K562 (cell line): ENCODE measurements at regions not wholly inside any gene's neighbourhood (a gene's known extent, or its start where the extent isn't known, plus 50 kb on each side); places are given as distances from the start of the nearest gene placed in this dataset.

Experiments used
- ATAC-seq: fragments of 200-7000 bp; cut with Tn5 transposase; 3 replicates; pipeline ENCODE4 v1.9.1; 2020; ENCODE audit warnings: moderate library complexity
- BruUV-seq: library from RNA; stranded (reverse); fragments of 400-500 nt; replicated peaks from 2 replicates; lab custom pipeline; 2021; lab: Mats Ljungman, UMichigan
- CTCF ChIA-PET: fragments of 300-600 bp; formaldehyde crosslinking; extraction: SDS; loops from one replicate; lab custom pipeline; 2021; ENCODE audit warnings: low intra/inter-chr PET ratio; lab: Yijun Ruan, JAX
- POLR2A ChIA-PET: fragments of 300-600, 350-650 bp; sonication (Branson Sonifier 250); formaldehyde crosslinking; extraction: SDS; loops from one replicate; lab custom pipeline; 2021; ENCODE audit warnings: antibody characterized with exemption, inconsistent platforms; lab: Yijun Ruan, JAX
- DNase-seq, 4 experiments: peaks; one replicate each; pipeline versions ENCODE4 v3.0.0 to v3.0.0-alpha.2; 2011 to 2018; ENCODE audit warnings: low spot score in 3 of 4, mixed read lengths in 3 of 4; ENCODE audit errors: extremely low read depth in 1 of 4
- FAIRE-seq: peaks from 2 replicates; lab custom pipeline; 2011; peaks lifted over from hg19 to GRCh38; lab: Jason Lieb, UNC
- H2AFZ ChIP-seq: 2 replicates; pipeline ENCODE4 v1.6.0; 2011; ENCODE audit warnings: low read depth, low read length, control low read depth, inconsistent platforms
- H3K27ac ChIP-seq: fragments of 200-600 bp; 3 replicates; pipeline ENCODE4 v1.8.0; 2011; ENCODE audit warnings: low read depth, mild to moderate bottlenecking, control low read depth, inconsistent platforms, low read length, moderate library complexity, mixed read lengths; ENCODE audit errors: extremely low read depth
- H3K27me3 ChIP-seq, 2 experiments: fragments of 300-600 bp in 1 of 2; 2 replicates in 1 of 2; 3 replicates in 1 of 2; pipeline versions ENCODE4 v1.6.0 to v1.8.0; 2011; ENCODE audit warnings: inconsistent platforms in 2 of 2, low read length in 2 of 2, mild to moderate bottlenecking in 1 of 2, mixed read lengths in 1 of 2, moderate library complexity in 1 of 2; ENCODE audit not compliant: control insufficient read depth in 2 of 2, insufficient read depth in 2 of 2
- H3K36me3 ChIP-seq: fragments of 300-600 bp; 3 replicates; pipeline ENCODE4 v1.8.0; 2011; ENCODE audit warnings: mild to moderate bottlenecking, low read length, inconsistent platforms; ENCODE audit not compliant: control insufficient read depth, insufficient read depth
- H3K4me1 ChIP-seq, 2 experiments: fragments of 200-600 bp in 1 of 2; replicated peaks in 1 of 2; 2 replicates in 1 of 2; 3 replicates in 1 of 2; pipeline versions ENCODE4 v1.5.1 to v1.8.0; 2011; ENCODE audit warnings: inconsistent platforms in 2 of 2, low read length in 2 of 2, mild to moderate bottlenecking in 1 of 2, mixed read lengths in 1 of 2, moderate library complexity in 1 of 2; ENCODE audit not compliant: control insufficient read depth in 2 of 2, insufficient read depth in 2 of 2
- H3K4me2 ChIP-seq: 2 replicates; pipeline ENCODE4 v1.6.1; 2011; ENCODE audit warnings: low read length, control low read depth, inconsistent platforms, mixed read lengths; ENCODE audit not compliant: insufficient read depth
- H3K4me3 ChIP-seq: fragments of 200-600 bp; sonication (generic), shearing (Covaris generic); 2 replicates; pipeline ENCODE4 v1.5.1; 2016; ENCODE audit warnings: control low read depth, inconsistent platforms
- H3K79me2 ChIP-seq: fragments of 200-600 bp; 3 replicates; pipeline ENCODE4 v1.8.0; 2011; ENCODE audit warnings: low read length, inconsistent platforms; ENCODE audit not compliant: control insufficient read depth, insufficient read depth
- H3K9ac ChIP-seq, 2 experiments: 2 replicates each; pipeline versions ENCODE4 v1.6.0 to v1.6.1; 2011; ENCODE audit warnings: low read depth in 2 of 2, low read length in 2 of 2, control low read depth in 1 of 2, inconsistent platforms in 1 of 2, mild to moderate bottlenecking in 1 of 2, mixed read lengths in 1 of 2; ENCODE audit not compliant: insufficient read depth in 1 of 2
- H3K9me1 ChIP-seq: one replicate; pipeline ENCODE4 v1.6.0; 2011; ENCODE audit warnings: inconsistent platforms, mild to moderate bottlenecking, low read length, moderate library complexity; ENCODE audit not compliant: control insufficient read depth, insufficient read depth
- H3K9me3 ChIP-seq: replicated peaks from 2 replicates; pipeline ENCODE4 v1.5.1; 2011; ENCODE audit warnings: low read depth, low read length, inconsistent platforms; ENCODE audit not compliant: control insufficient read depth, insufficient read depth
- H4K20me1 ChIP-seq: replicated peaks from 2 replicates; pipeline ENCODE4 v1.6.1; 2011; ENCODE audit warnings: low read length, inconsistent platforms, mixed read lengths; ENCODE audit not compliant: control insufficient read depth, insufficient read depth
- BACH1 ChIP-seq: fragments of 200-800 bp; sonication (Bioruptor generic); IDR thresholded peaks from 2 replicates; pipeline ENCODE4 v1.6.1; 2016; ENCODE audit warnings: missing genetic modification characterization, missing compliant biosample characterization
- ELF1 ChIP-seq: fragments of 200-800 bp; sonication (Bioruptor generic); IDR thresholded peaks from 2 replicates; pipeline ENCODE4 v1.6.1; 2016; ENCODE audit warnings: missing genetic modification characterization, missing compliant biosample characterization
- ESRRB ChIP-seq: fragments of 250-450 bp; sonication (Bioruptor Pico); IDR thresholded peaks from 2 replicates; pipeline ENCODE4 v1.5.0; 2020; ENCODE audit warnings: mild to moderate bottlenecking, moderate library complexity, borderline replicate concordance
- ETS2 ChIP-seq: IDR thresholded peaks from 2 replicates; pipeline ENCODE4 v1.6.1; 2016; ENCODE audit warnings: borderline replicate concordance, missing genetic modification characterization, mild to moderate bottlenecking, moderate library complexity, missing compliant biosample characterization; ENCODE audit not compliant: poor library complexity, severe bottlenecking
- FOSL1 ChIP-seq: fragments of 200-800 bp; sonication (Bioruptor generic); conservative IDR thresholded peaks from 2 replicates; pipeline ENCODE4 v1.6.1; 2016; ENCODE audit warnings: missing genetic modification characterization, missing compliant biosample characterization
- HDAC6 ChIP-seq: IDR thresholded peaks from 2 replicates; pipeline ENCODE4 v1.6.1; 2012; ENCODE audit warnings: low read depth, mild to moderate bottlenecking, control low read depth, inconsistent platforms, low read length, moderate library complexity
- KLF13 ChIP-seq: fragments of 450-650 bp; IDR thresholded peaks from 2 replicates; pipeline ENCODE4 v1.6.1; 2016; ENCODE audit warnings: missing genetic modification characterization, low read depth, mild to moderate bottlenecking, missing compliant biosample characterization, moderate library complexity, borderline replicate concordance
- LARP7 ChIP-seq: fragments of 450-650 bp; IDR thresholded peaks from 2 replicates; pipeline ENCODE4 v1.6.1; 2016
- NONO ChIP-seq, 2 experiments: fragments of 200-400 bp in 1 of 2; fragments of 450-650 bp in 1 of 2; formaldehyde crosslinking in 1 of 2; IDR thresholded peaks; 2 replicates each; pipeline ENCODE4 v1.6.1; 2017; ENCODE audit warnings: low read depth in 2 of 2, mild to moderate bottlenecking in 2 of 2, moderate library complexity in 2 of 2, low read length in 1 of 2
- PHB ChIP-seq: fragments of 250-450 bp; sonication (Bioruptor Pico); IDR thresholded peaks from 2 replicates; pipeline ENCODE4 v1.5.0; 2021
- POLR2B ChIP-seq: fragments of 450-650 bp; IDR thresholded peaks from 2 replicates; pipeline ENCODE4 v1.6.1; 2018; ENCODE audit warnings: low read depth; ENCODE audit not compliant: partially characterized antibody
- RUNX1 ChIP-seq: sonication (generic); IDR thresholded peaks from 2 replicates; pipeline ENCODE4 v1.6.1; 2016; ENCODE audit warnings: antibody characterized with exemption, low read depth
- TEAD1 ChIP-seq, 2 experiments: fragments of 450-650 bp in 1 of 2; sonication (generic) in 1 of 2; formaldehyde crosslinking; IDR thresholded peaks; 2 replicates each; pipeline versions ENCODE4 v1.4.0 to v1.8.0; 2020 to 2022; ENCODE audit warnings: mild to moderate bottlenecking in 2 of 2, missing genetic modification reagents in 1 of 2
- ZNF121 ChIP-seq: sonication (generic); formaldehyde crosslinking; conservative IDR thresholded peaks from 2 replicates; pipeline ENCODE4 v1.8.0; 2022; ENCODE audit warnings: missing genetic modification reagents
- ZNF431 ChIP-seq: sonication (generic); formaldehyde crosslinking; IDR thresholded peaks from 2 replicates; pipeline ENCODE4 v1.8.0; 2022; ENCODE audit warnings: mild to moderate bottlenecking, missing genetic modification reagents
- ZNF586 ChIP-seq: fragments of 450-650 bp; formaldehyde crosslinking; conservative IDR thresholded peaks from 2 replicates; pipeline ENCODE4 v1.4.0; 2020; ENCODE audit warnings: mild to moderate bottlenecking, moderate library complexity
- WGBS: fragments of 100-300 bp; shearing (Covaris generic); methylation state at CpG from one replicate; pipeline ENCODE4 v1.1.6; 2016; ENCODE audit warnings: low coverage, mixed read lengths; ENCODE audit not compliant: insufficient coverage; ENCODE audit errors: missing lambda C conversion rate; 5-methylcytosine and 5-hydroxymethylcytosine counted together
- in situ Hi-C: fragments of 300-500 bp; cut with MboI; formaldehyde crosslinking; loops from 4 replicates; pipeline ENCODE4 v1.15.0; 2018; ENCODE audit warnings: inconsistent platforms, mixed read lengths
- intact Hi-C: fragments of 100-400 bp; cut with micrococcal nuclease; formaldehyde crosslinking; loops from 2 replicates; pipeline ENCODE4 v1.14.2; 2022
- TF ChIP-seq, protein P1 (sequence below): fragments of 450-650 bp; conservative IDR thresholded peaks from 2 replicates; pipeline ENCODE4 v1.6.1; 2016; ENCODE audit warnings: missing genetic modification characterization, low read depth, mild to moderate bottlenecking, missing compliant biosample characterization, moderate library complexity

- POLR2A ChIA-PET, result no interaction called here
- no peak overlapping the region for H3K27ac ChIP-seq
- H3K4me2 ChIP-seq, result no peak overlapping the region
- no peak for DNase-seq
- TF ChIP-seq PHB (CRISPR knock-in tag) (no peak), TEAD1 (CRISPR knock-in tag; IDR thresholded peaks at IDR 0.05) (no peak), NONO (IDR thresholded peaks at IDR 0.05; ENCODE audit: low read depth in 2 of 2, low read length in 1 of 2) (no peak), RUNX1 (no peak)
- TF ChIP-seq, all 486 proteins: peak for 0
- Histone ChIP-seq H3K9me3 (peaks cover 2% of the 10 kb centered on the region; the same call in 1 of the 2 replicates), H3K9me1 (no peaks in the 10 kb centered on the region), H3K9ac (no peak overlapping the region), H3K79me2 (no peaks in the 10 kb centered on the region), H3K4me1 (no peaks in the 10 kb centered on the region), H3K4me3 (no peak overlapping the region), H3K36me3 (no peaks in the 10 kb centered on the region), H3K27me3 (no peaks in the 10 kb centered on the region), H2AFZ (no peak overlapping the region), H4K20me1 (no peaks in the 10 kb centered on the region)
- intact Hi-C loops (no loop called here), in situ Hi-C loops (no loop called here)
- WGBS, result 1% methylated on average over 7 of the region's 7 CpGs
- CTCF ChIA-PET, result no interaction called here
- no peak for ATAC-seq
- BruUV-seq, result no TSS peak
- no peak for FAIRE-seq
Observed at GRCh38 chr5:4661836-4662235, 478.3 kb upstream of the ADAMTS16 start.

GRCh38 chr5:4662756-4663155 is 477.4 kb upstream of the ADAMTS16 start:
- H3K79me2 ChIP-seq, result no peaks in the 10 kb centered on the region
- in situ Hi-C loops, result no loop called here
- FAIRE-seq (no peak), DNase-seq (no peak), ATAC-seq (no peak)
- no TSS peak for BruUV-seq
- WGBS, result 3% methylated on average over 5 of the region's 5 CpGs
- H3K4me3 ChIP-seq, result no peak overlapping the region
- no peaks in the 10 kb centered on the region for H3K4me1 ChIP-seq
- intact Hi-C loops, result no loop called here
- POLR2A ChIA-PET, result interaction anchor here (0.7 kb wide), 1 partner anchor 168 kb away, joined by 3 read pairs; no protein-coding TSS in a partner anchor
- no peak overlapping the region for H3K9ac ChIP-seq
- no peak overlapping the region for H2AFZ ChIP-seq
- CTCF ChIA-PET, result no interaction called here
- H3K4me2 ChIP-seq, result no peak overlapping the region
- no peaks in the 10 kb centered on the region for H3K36me3 ChIP-seq
- H3K27me3 ChIP-seq, result no peaks in the 10 kb centered on the region
- H4K20me1 ChIP-seq, result no peaks in the 10 kb centered on the region
- H3K27ac ChIP-seq, result no peak overlapping the region
- no peaks in the 10 kb centered on the region for H3K9me1 ChIP-seq
- H3K9me3 ChIP-seq, result peaks cover 2% of the 10 kb centered on the region; the same call in 1 of the 2 replicates
- TF ChIP-seq, protein P1, sequence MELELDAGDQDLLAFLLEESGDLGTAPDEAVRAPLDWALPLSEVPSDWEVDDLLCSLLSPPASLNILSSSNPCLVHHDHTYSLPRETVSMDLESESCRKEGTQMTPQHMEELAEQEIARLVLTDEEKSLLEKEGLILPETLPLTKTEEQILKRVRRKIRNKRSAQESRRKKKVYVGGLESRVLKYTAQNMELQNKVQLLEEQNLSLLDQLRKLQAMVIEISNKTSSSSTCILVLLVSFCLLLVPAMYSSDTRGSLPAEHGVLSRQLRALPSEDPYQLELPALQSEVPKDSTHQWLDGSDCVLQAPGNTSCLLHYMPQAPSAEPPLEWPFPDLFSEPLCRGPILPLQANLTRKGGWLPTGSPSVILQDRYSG (tag), result no peak
- TF ChIP-seq POLR2B (no peak), KLF13 (tag) (no peak), LARP7 (no peak), ZNF121 (CRISPR knock-in tag) (no peak), BACH1 (tag) (no peak), ETS2 (tag) (no peak), ZNF586 (no peak), FOSL1 (tag) (no peak), ELF1 (tag) (no peak), ESRRB (CRISPR knock-in tag) (no peak), HDAC6 (no peak), ZNF431 (CRISPR knock-in tag) (no peak)
